ENCODE measurements at regions not wholly inside any gene's neighbourhood (a gene's known extent, or its start where the extent isn't known, plus 50 kb on each side); places are given as distances from the start of the nearest gene placed in this dataset.

- TF ChIP-seq GATA2 (IDR thresholded peaks at IDR 0.05; ENCODE audit: low read depth, low read length) (no peak), GATA3 (IDR thresholded peaks at IDR 0.05; ENCODE audit: low read depth, low read length) (no peak)
These were observed 63.1 kb downstream of the FOXI1 start for GRCh38 chr5:170168797-170169196.
